ENCODE measurements at regions not wholly inside any gene's neighbourhood (a gene's known extent, or its start where the extent isn't known, plus 50 kb on each side); places are given as distances from the start of the nearest gene placed in this dataset.

GRCh38 chr11:109981031-109981636 lies 112.1 kb upstream of the ZC3H12C start:
- DNase-seq, result no peak

DNA sequence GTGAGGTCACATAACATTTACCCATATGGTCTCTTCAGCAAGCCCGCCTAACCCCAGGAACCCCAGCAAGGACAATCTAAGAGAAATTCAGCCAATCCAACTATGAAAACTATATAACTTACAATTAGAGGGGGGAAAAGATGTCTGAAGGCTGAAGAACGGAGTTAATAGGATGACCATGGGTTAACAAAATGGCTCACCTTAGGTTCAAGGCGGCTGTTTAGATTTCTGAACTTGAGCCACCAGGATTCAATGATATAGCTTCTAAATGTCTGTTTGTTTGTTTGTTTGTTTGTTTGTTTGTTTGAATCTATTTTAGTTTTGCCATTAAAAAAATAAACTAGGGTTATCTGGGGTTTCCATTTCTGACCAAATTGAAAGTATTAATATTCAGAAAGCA lies 109.8 kb upstream of the ZC3H12C start:
- no peak for DNase-seq

GRCh38 chr11:109984634-109985289 lies 108.4 kb upstream of the ZC3H12C start:
- DNase-seq, result no peak

GRCh38 chr11:109986488-109986887 lies 106.7 kb upstream of the ZC3H12C start:
- no peak for DNase-seq

DNA sequence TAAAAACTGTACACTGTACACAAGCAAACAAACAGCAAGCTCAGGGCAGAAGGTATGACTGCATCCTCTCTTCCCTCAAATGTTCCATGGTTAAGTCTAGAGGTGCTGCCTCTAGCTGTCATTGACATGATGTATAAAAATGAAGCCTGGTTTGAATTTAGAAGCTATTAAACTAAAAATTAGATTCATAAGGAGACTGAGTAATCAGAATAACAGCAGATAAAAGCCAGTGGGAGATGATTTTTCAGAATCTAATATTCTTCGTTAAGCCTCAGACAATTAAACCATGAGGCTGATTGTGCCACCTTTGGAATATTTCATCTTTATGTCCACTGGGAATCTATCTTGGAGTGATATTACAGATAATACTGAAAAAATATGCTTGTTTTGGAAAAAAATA lies 101.4 kb upstream of the ZC3H12C start:
- no peak for DNase-seq

DNA sequence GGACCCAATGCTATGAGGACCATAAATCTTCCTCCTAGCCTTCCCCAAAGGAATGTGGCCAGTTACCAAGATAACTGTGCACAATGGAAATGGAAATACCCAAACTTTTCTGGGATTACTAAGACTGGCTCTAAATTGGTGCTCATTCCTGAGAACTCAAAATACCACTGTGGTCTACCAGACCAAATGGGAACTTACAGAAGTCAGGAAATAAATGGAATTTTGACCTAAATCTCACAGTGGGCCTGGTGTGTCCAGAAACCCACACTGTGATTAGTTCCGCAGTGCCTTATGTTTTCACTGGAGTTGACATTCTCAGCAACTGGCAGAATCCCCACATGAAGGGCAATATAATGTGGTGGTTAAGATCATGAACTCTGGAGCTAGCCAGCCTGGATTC lies 99.4 kb upstream of the ZC3H12C start:
- no peak for DNase-seq

DNA sequence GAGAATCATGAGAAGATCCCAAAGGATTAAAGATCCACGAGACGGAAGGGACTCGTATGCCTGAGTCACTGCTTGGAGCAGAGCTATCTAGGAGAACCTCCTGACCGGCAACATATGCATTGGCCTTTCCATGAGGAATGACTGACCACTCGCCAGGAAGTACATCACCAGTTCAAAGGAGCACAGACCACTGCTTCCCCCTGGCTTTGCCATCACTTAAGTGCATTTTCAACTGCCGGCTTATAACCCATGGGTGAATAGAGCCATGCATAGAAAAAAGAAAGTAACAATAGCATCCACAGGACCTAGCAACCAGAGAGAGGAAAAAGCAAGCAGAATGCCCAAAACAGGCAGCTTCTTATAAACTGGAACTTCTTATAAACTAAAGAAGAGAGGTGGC lies 98.3 kb upstream of the ZC3H12C start:
- DNase-seq, result peak; percentile 27

GRCh38 chr11:109996060-109996459 lies 97.1 kb upstream of the ZC3H12C start:
- no peak for DNase-seq

- DNase-seq, result no peak
Measured at GRCh38 chr11:109998921-109999320, 94.3 kb upstream of the ZC3H12C start.

DNA sequence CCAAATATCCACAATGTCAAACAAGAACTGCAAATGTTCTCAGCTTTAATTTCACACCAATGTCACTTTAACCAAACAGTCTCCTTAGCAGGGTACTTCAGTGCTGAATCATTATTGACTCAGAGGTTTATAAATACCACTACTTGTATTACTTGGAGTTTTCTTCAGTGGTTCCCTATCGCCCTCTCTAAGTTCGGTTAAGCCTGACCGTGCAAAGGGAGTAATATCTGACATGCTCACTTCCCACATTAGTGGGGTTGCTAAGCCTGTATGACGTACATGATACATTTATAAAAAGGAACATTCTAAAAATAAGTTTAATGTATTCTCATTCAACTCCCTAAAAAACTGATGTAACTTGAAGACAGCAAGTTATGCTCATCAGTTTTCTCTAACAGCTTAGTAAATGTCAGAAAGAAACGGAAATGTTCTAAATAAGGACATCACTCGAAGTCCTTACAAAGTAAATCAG lies 93.1 kb upstream of the ZC3H12C start:
- DNase-seq, result peak; percentile 99

GRCh38 chr11:110000850-110001249 lies 92.3 kb upstream of the ZC3H12C start:
- no peak for DNase-seq

DNA sequence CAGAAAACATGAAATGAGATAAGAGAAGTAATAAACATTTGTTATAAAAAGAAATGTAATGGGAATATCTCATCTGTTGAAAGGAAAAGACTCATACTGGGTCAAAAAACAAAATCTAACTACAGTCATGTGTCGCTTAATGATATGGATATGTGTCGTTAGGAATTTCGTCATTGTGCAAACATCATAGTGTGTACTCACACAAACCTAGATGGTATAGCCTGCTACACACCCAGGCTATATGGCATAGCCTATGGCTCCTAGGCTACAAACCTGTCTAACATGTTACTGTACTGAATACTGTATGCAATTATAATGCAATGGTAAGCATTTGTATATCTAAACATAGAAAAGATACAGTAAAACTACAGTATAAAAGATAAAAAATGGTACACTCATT lies 89.8 kb upstream of the ZC3H12C start:
- no peak for DNase-seq

DNA sequence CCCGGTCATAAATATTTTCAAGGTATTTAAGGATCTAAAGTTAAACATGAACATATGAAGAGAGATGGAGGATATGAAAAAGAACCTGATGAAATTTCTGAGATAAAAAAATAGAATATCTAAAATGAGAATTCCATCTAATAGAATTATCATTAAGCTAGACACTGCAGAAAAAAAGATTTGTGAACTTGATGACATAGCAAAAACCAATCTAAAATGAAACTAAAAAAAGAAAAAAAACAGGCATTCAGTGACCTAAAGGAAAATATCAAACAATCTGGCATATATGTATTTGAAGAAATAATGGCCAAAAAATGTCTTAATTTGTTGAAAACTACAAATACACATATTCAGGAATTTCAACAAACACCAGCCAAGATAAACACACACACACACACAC lies 81.6 kb upstream of the ZC3H12C start:
- no peak for DNase-seq

DNA sequence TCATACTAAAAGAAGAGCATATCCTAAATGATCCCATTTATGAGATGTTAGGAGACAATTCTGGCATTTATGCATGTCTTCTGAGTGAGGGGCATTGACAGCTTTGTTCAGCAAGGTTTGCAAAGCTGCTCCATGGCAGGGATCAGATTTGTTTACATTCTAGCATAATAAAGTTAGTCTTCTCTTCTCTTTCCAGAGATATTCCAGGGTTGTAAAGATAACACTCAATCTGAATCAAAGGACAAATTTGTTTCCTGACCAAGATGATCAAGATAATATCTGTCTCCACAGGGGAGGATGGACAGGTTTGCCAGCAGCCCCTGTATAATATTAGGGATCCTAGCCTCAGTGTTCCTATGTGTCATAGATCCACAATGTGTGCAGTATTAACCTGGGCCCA lies 77.5 kb upstream of the ZC3H12C start:
- no peak for DNase-seq

DNA sequence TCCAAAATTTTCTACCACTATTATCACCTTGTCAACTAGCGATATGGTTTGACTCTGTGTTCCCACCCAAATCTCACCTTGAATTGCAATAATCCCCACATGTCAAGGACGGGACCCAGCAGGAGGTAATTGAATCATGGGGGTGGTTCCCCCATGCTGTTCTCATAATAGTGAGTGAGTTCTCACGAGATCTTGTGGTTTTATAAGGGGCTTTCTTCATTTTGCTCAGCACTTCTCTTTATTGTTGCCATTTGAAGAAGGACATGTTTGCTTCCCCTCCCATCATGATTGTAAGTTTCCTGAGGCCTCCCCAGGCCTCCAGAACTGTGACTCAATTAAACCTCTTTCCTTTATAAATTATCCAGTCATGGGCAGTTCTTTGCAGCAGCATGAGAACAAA lies 73.5 kb upstream of the ZC3H12C start:
- DNase-seq, result no peak

GRCh38 chr11:110022548-110022947 lies 70.6 kb upstream of the ZC3H12C start:
- no peak for DNase-seq

DNA sequence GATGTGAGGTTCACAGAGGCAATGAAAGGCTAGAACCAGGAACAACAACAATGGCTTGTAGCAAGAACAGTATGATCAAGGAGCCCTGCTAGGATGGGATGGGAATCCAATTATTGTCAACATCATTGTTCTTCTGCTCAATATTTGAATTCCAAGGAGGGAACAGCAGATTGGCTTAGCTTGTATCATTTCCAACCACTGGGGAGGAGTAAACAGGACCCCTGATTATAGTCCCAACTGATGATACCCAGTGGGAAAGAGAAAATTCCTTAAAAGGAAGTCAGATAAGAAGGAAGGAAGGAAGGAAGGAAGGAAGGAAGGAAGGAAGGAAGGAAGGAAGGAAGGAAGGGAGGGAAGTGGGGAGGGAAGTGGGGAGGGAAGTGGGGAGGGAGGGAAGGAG lies 69.5 kb upstream of the ZC3H12C start:
- no peak for DNase-seq

- no peak for DNase-seq
Measured at GRCh38 chr11:110026858-110027626, 66.2 kb upstream of the ZC3H12C start.

GRCh38 chr11:110027627-110028371 lies 65.4 kb upstream of the ZC3H12C start:
- DNase-seq, result no peak

DNA sequence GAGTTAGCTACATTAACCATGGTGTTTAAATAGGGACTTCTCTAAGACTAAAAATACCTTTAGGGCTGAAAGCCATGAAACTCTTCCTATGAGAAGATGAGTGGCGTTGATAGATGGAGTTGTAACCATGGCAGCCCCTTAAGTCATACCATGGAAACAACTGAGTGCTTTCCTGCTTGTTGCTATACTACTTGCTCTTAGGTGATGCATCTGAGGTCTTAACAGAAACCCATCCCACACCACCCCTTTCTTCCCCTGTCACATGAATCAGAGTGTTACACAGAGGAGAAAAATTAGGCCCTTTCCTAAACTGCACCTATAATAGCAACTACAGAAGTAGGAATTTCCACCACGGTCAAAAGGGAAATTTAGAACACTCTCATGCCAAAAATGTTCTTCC lies 64.3 kb upstream of the ZC3H12C start:
- no peak for DNase-seq

GRCh38 chr11:110029714-110030113 lies 63.5 kb upstream of the ZC3H12C start:
- no peak for DNase-seq

- DNase-seq, result no peak
Measured at GRCh38 chr11:110031171-110031570, 62.0 kb upstream of the ZC3H12C start.

- no peak for DNase-seq
Measured at GRCh38 chr11:110032259-110032658, 60.9 kb upstream of the ZC3H12C start.
